ENCODE measurements at regions not wholly inside any gene's neighbourhood (a gene's known extent, or its start where the extent isn't known, plus 50 kb on each side); places are given as distances from the start of the nearest gene placed in this dataset.

GRCh38 chr2:15718103-15718943 is 126.7 kb downstream of the DDX1 start:
- H3K4me3 ChIP-seq, result no peak overlapping the region
- no peak for TF ChIP-seq CTCF (IDR thresholded peaks at IDR 0.05)
- TF ChIP-seq POLR2A (IDR thresholded peaks at IDR 0.05), result no peak
- no peaks in the 10 kb centered on the region for H3K4me1 ChIP-seq
- no peak for DNase-seq
- H3K9me3 ChIP-seq, result no peaks in the 10 kb centered on the region
- H3K27me3 ChIP-seq, result no peaks in the 10 kb centered on the region
- no peaks in the 10 kb centered on the region for H3K36me3 ChIP-seq
- H3K27ac ChIP-seq, result no peak overlapping the region

GRCh38 chr2:15718944-15719323 is 127.3 kb downstream of the DDX1 start:
- no peaks in the 10 kb centered on the region for H3K27me3 ChIP-seq
- no peak overlapping the region for H3K27ac ChIP-seq
- DNase-seq, result no peak
- TF ChIP-seq CTCF (IDR thresholded peaks at IDR 0.05) (no peak), POLR2A (IDR thresholded peaks at IDR 0.05) (no peak)
- no peaks in the 10 kb centered on the region for H3K9me3 ChIP-seq
- H3K4me3 ChIP-seq, result no peak overlapping the region
- no peaks in the 10 kb centered on the region for H3K4me1 ChIP-seq
- H3K36me3 ChIP-seq, result no peaks in the 10 kb centered on the region

GRCh38 chr2:15719566-15720313 is 128.1 kb downstream of the DDX1 start:
- Histone ChIP-seq H3K9me3 (no peaks in the 10 kb centered on the region), H3K27ac (no peak overlapping the region), H3K4me1 (no peaks in the 10 kb centered on the region), H3K4me3 (no peak overlapping the region), H3K27me3 (no peaks in the 10 kb centered on the region), H3K36me3 (no peaks in the 10 kb centered on the region)
- TF ChIP-seq CTCF (IDR thresholded peaks at IDR 0.05) (no peak), POLR2A (IDR thresholded peaks at IDR 0.05) (no peak)
- no peak for DNase-seq

- Histone ChIP-seq H3K4me1 (no peaks in the 10 kb centered on the region), H3K36me3 (no peaks in the 10 kb centered on the region), H3K27me3 (no peaks in the 10 kb centered on the region), H3K27ac (no peak overlapping the region), H3K9me3 (no peaks in the 10 kb centered on the region), H3K4me3 (no peak overlapping the region)
- TF ChIP-seq CTCF (IDR thresholded peaks at IDR 0.05) (no peak), POLR2A (IDR thresholded peaks at IDR 0.05) (no peak)
- DNase-seq, result no peak
Measured at GRCh38 chr2:15720561-15721307, 129.1 kb downstream of the DDX1 start.

- H3K36me3 ChIP-seq, result no peaks in the 10 kb centered on the region
- H3K9me3 ChIP-seq, result no peaks in the 10 kb centered on the region
- no peak overlapping the region for H3K4me3 ChIP-seq
- DNase-seq, result no peak
- no peaks in the 10 kb centered on the region for H3K4me1 ChIP-seq
- TF ChIP-seq POLR2A (IDR thresholded peaks at IDR 0.05), result no peak
- no peak overlapping the region for H3K27ac ChIP-seq
- no peaks in the 10 kb centered on the region for H3K27me3 ChIP-seq
Measured at GRCh38 chr2:15721411-15722067, 129.9 kb downstream of the DDX1 start.

Data from Peyer's patch (tissue), 4 donors.